Progenitor cell of endocrine pancreas (in vitro differentiated cells): ENCODE measurements at regions not wholly inside any gene's neighbourhood (a gene's known extent, or its start where the extent isn't known, plus 50 kb on each side); places are given as distances from the start of the nearest gene placed in this dataset.

ENCODE experiments used
- DNase-seq: peaks from one replicate; pipeline ENCODE4 v3.0.0; 2021; ENCODE audit warnings: low spot score; ENCODE audit not compliant: unreplicated experiment
- H3K27ac Mint-ChIP-seq: 2 replicates; pipeline ENCODE4 v1.8.0; 2021; ENCODE audit warnings: mild to moderate bottlenecking, moderate library complexity, mixed read lengths
- H3K27me3 Mint-ChIP-seq: 2 replicates; pipeline ENCODE4 v1.8.0; 2021; ENCODE audit warnings: mixed read lengths
- H3K36me3 Mint-ChIP-seq: 2 replicates; pipeline ENCODE4 v1.8.0; 2022; ENCODE audit warnings: mixed read lengths; ENCODE audit not compliant: insufficient read depth
- H3K4me1 Mint-ChIP-seq: 2 replicates; pipeline ENCODE4 v1.8.0; 2021; ENCODE audit warnings: low read depth, mixed read lengths
- H3K4me3 Mint-ChIP-seq: 2 replicates; pipeline ENCODE4 v1.8.0; 2021; ENCODE audit warnings: low read depth, mild to moderate bottlenecking, moderate library complexity, mixed read lengths
- H3K9me3 Mint-ChIP-seq: 2 replicates; pipeline ENCODE4 v1.8.0; 2021; ENCODE audit warnings: low read depth, mixed read lengths
- TF ChIP-seq, protein P1 (sequence below): fragments of 200-600 bp; sonication (generic); IDR thresholded peaks from one replicate; pipeline ENCODE4 v1.5.0; 2021; ENCODE audit warnings: antibody characterized with exemption, mild to moderate bottlenecking; ENCODE audit not compliant: unreplicated experiment

DNA sequence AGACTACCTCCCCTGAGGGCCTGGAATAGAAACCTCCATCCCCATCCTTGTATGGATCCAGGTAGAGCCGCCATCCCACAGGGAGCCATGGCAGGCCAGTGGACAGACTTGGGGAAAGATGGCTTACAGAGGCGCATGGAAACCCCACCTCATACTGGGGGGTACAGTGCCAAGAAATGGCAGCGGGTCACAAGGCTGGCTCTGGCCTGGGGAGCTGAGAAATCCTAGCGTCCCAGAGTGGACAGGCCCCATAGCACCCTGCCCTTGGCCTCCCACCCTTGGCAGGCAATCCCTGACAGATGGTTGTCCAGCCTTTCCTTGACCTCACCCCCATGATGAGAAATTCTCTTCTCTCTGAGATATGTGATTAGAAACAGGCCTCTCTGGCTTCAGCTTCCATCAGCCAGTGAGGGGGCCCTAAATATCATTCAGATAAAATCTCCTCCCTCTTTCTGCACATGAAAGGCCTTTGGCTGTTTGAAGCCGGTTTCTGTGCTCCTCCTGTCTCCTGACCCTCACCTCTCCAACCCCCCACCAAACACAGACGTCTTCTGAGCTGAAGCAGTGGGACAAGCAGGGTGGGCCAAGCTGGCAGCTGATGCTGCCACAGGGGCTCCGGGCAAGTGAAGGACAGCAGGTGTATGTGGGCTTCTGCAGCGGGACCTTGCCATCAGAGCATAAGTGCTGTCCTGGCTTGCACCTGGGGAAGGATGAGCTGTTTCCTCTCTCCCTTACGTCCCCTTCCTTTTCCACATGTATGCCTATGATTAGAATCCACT is 204.4 kb upstream of the MAMLD1 start:
- TF ChIP-seq, protein P1, sequence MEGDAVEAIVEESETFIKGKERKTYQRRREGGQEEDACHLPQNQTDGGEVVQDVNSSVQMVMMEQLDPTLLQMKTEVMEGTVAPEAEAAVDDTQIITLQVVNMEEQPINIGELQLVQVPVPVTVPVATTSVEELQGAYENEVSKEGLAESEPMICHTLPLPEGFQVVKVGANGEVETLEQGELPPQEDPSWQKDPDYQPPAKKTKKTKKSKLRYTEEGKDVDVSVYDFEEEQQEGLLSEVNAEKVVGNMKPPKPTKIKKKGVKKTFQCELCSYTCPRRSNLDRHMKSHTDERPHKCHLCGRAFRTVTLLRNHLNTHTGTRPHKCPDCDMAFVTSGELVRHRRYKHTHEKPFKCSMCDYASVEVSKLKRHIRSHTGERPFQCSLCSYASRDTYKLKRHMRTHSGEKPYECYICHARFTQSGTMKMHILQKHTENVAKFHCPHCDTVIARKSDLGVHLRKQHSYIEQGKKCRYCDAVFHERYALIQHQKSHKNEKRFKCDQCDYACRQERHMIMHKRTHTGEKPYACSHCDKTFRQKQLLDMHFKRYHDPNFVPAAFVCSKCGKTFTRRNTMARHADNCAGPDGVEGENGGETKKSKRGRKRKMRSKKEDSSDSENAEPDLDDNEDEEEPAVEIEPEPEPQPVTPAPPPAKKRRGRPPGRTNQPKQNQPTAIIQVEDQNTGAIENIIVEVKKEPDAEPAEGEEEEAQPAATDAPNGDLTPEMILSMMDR = no peak
- H3K36me3 Mint-ChIP-seq = no peaks in the 10 kb centered on the region
- no peak overlapping the region for H3K27ac Mint-ChIP-seq
- no peak for DNase-seq
- H3K4me1 Mint-ChIP-seq = peaks cover 3% of the 10 kb centered on the region
- no peak overlapping the region for H3K4me3 Mint-ChIP-seq
- H3K27me3 Mint-ChIP-seq = no peaks in the 10 kb centered on the region
- H3K9me3 Mint-ChIP-seq = peaks cover 18% of the 10 kb centered on the region

DNA sequence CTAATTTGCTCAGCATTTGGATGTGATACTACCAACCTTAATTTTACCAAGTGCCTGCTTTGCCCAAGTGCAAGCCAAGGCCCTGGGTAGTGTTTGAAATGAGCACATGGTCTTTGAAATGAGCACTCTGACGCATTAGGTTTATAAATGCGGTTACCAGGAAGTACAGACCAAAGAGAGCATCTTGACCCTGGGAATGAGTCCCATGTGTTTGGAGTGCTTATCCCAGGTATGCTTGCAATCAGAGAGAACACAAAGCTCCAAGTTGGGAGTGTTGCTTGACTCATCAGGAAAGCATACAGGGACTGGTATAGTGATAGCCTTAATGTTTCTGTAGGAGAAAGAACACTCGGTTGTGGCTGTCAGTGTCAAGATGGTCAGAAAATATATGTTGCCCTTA is 203.6 kb upstream of the MAMLD1 start:
- H3K9me3 Mint-ChIP-seq = peaks cover 18% of the 10 kb centered on the region
- no peak for DNase-seq
- TF ChIP-seq, protein P1 = no peak
- H3K4me3 Mint-ChIP-seq = no peak overlapping the region
- no peaks in the 10 kb centered on the region for H3K27me3 Mint-ChIP-seq
- no peak overlapping the region for H3K27ac Mint-ChIP-seq
- H3K36me3 Mint-ChIP-seq = no peaks in the 10 kb centered on the region
- peaks cover 3% of the 10 kb centered on the region for H3K4me1 Mint-ChIP-seq

DNA sequence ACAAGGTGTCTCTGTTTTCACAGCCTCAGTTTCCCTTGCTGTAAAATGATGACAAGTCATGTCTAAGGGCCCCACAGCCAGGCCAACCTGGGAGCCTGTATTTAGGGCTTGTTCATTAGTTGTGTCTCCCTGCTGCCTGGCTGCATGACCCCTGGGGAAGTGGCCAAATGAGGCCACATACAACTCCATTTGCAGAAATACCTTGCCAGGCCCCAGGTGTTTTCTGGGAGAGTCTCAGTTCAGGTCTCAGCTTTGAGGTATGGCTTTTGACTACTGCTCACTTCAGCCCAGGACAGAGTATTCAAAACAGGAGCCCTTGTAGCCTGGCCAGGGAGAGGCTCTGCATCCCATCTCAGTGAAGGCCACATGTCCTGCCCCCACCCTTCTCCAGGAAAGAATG is 202.5 kb upstream of the MAMLD1 start:
- Mint-ChIP-seq H3K4me1 (peaks cover 3% of the 10 kb centered on the region), H3K9me3 (peaks cover 18% of the 10 kb centered on the region), H3K36me3 (no peaks in the 10 kb centered on the region), H3K27me3 (no peaks in the 10 kb centered on the region), H3K27ac (no peak overlapping the region), H3K4me3 (no peak overlapping the region)
- no peak for DNase-seq
- TF ChIP-seq, protein P1 = no peak

DNA sequence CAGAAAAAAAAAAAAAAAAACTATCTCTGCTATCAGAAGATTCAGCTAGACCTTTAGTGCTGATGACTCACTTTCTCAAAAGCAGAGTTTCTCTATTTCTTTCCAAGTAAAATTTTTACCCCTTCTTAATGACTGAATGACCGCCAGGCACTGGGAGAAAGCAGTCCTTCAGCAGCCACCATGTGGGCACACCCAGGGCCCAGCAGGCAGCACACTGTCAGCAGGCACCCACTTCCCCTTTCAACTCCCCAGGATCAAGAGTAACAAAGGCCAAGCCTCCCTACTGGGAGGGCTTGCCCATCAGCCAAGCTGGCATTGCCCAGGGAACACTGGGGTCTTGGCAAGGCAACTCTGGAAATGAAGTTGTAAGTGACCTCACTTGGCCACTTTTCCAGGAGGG is 201.9 kb upstream of the MAMLD1 start:
- TF ChIP-seq, protein P1 = no peak
- Mint-ChIP-seq H3K9me3 (peaks cover 18% of the 10 kb centered on the region), H3K4me3 (no peak overlapping the region), H3K36me3 (no peaks in the 10 kb centered on the region), H3K27me3 (no peaks in the 10 kb centered on the region), H3K27ac (no peak overlapping the region), H3K4me1 (peaks cover 3% of the 10 kb centered on the region)
- no peak for DNase-seq

DNA sequence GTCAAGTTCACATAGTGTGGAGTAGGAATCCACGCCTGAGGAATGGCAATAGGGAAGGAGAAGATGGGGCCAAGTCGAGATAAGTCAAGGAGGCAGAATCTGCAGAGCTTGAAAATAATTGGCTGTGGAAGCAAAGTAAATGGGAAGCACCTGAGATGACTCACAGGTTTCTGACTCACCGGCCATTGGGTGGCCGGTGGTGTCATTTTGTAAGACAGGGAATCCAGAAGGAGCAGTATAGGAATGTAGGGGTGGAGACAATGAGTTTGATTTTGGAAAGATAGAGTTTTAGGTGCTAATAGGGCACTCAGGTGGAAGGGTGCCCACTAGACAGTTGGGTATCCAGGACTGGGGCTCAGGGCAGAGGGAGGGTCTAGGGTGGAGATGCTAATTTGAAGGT is 201.0 kb upstream of the MAMLD1 start:
- no peak for DNase-seq
- H3K9me3 Mint-ChIP-seq = peaks cover 18% of the 10 kb centered on the region
- H3K27ac Mint-ChIP-seq = no peak overlapping the region

More for the DNA sequence above, 201.0 kb upstream of the MAMLD1 start:
- Mint-ChIP-seq H3K27me3 (no peaks in the 10 kb centered on the region), H3K36me3 (no peaks in the 10 kb centered on the region), H3K4me1 (peaks cover 3% of the 10 kb centered on the region), H3K4me3 (no peak overlapping the region)
- TF ChIP-seq, protein P1 = no peak
